Fibroblast of pulmonary artery (primary cell): ENCODE measurements at regions not wholly inside any gene's neighbourhood (a gene's known extent, or its start where the extent isn't known, plus 50 kb on each side); places are given as distances from the start of the nearest gene placed in this dataset.

Experiments
- DNase-seq: peaks from one replicate; pipeline ENCODE4 v3.0.0-alpha.2; 2010; ENCODE audit warnings: low read depth
- H3K4me3 ChIP-seq: replicated peaks from 2 replicates; pipeline ENCODE4 v1.5.1; 2011; ENCODE audit warnings: low read depth, mild to moderate bottlenecking, control low read depth, low read length, moderate library complexity
- TF ChIP-seq, protein P1 (sequence below): IDR thresholded peaks from 2 replicates; pipeline ENCODE4 v1.5.1; 2011; ENCODE audit warnings: mild to moderate bottlenecking, control low read depth, low read length, inconsistent platforms; ENCODE audit errors: missing control alignments

DNA sequence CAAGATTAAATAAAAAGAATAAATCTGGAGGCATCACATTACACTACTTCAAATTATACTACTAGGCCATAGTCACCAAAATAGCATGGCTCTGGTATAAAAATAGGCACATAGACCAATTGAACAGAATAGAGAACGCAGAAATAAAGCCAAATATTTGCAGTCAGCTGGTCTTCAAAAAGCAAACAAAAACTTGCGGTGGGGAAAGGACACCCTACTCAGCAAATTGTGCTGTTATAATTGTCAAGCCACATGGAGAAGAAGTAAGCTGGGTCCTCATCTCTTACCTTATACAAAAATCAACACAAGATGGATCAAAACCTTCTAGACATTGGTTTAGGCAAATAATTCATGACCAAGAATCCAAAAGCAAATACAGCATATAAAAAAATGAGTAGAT is 259.2 kb upstream of the SLITRK3 start:
- H3K4me3 ChIP-seq = no peak overlapping the region
- DNase-seq = no peak
- TF ChIP-seq, protein P1, sequence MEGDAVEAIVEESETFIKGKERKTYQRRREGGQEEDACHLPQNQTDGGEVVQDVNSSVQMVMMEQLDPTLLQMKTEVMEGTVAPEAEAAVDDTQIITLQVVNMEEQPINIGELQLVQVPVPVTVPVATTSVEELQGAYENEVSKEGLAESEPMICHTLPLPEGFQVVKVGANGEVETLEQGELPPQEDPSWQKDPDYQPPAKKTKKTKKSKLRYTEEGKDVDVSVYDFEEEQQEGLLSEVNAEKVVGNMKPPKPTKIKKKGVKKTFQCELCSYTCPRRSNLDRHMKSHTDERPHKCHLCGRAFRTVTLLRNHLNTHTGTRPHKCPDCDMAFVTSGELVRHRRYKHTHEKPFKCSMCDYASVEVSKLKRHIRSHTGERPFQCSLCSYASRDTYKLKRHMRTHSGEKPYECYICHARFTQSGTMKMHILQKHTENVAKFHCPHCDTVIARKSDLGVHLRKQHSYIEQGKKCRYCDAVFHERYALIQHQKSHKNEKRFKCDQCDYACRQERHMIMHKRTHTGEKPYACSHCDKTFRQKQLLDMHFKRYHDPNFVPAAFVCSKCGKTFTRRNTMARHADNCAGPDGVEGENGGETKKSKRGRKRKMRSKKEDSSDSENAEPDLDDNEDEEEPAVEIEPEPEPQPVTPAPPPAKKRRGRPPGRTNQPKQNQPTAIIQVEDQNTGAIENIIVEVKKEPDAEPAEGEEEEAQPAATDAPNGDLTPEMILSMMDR = no peak

DNA sequence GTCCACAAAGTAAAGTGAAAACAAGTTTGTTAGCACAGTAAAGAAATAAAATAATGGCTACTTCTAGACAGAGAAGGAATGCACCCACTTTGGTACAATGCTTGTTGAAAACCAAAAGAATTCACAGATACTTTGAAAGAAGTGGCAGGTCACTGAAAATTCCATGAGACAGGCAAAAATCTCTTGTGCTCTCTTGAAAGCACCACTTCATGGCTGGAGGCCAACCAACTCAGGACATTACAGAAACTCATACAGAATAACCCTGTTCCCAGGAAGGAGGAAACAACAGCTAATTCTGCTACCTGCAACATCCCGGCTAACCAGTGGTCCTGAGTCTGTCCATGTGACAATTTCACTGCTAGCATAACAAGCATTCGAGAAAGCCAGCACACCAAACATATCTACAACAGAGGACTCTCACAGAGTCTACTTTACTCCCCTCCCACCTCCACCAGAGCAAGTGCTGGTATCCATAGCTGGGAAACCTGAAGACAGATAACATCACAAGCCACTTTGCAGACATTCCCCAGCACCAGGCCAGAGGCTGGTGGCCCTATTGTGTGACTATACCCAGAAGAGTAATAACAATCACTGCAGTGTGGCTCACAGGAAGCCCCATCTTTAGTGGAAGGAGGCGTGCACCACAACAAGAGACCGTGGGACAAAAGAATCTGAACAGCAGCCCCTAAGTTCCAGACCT is 255.3 kb upstream of the SLITRK3 start:
- no peak for DNase-seq
- no peak overlapping the region for H3K4me3 ChIP-seq
- TF ChIP-seq, protein P1 = no peak

DNA sequence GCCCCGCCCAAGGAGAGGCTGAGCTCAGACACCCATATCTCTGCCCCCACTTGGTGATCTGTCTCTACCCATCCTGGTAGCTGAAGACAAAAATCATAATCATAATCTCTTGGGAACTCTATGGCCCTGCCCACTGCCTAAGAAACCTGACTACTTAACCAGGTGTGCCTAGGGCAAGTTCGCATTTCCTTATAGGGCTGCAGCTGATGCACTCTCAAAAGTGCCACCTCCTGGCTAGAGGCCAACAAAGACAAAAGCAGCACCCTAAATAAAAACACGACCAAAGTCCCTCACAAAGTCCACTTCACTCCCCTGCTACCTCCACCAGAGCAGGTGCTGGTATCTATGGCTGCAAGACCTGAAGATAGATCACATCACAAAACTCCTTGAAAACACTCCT is 250.4 kb upstream of the SLITRK3 start:
- no peak overlapping the region for H3K4me3 ChIP-seq
- TF ChIP-seq, protein P1 = no peak

DNA sequence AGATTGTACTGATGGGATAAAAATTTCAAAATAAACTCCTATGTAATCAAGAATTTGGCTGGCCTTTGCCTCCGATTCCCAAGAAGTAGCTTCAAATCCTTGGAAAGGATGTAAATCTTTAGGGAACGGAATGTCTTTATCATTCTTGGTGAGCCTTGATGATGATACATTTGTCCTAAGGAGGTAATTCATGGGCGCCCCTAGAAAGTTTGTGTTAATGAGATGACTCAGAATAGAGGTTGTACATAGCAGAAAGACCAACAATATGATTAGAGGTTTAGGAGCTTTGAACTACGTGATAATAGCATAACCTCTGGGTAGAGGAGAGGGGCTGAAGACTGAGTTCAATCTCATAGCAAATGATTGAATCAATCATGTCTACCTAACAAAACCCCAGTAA is 248.6 kb upstream of the SLITRK3 start:
- no peak for DNase-seq
- H3K4me3 ChIP-seq = no peak overlapping the region
- TF ChIP-seq, protein P1 = no peak

More for the DNA sequence above, 250.4 kb upstream of the SLITRK3 start:
- no peak for DNase-seq

DNA sequence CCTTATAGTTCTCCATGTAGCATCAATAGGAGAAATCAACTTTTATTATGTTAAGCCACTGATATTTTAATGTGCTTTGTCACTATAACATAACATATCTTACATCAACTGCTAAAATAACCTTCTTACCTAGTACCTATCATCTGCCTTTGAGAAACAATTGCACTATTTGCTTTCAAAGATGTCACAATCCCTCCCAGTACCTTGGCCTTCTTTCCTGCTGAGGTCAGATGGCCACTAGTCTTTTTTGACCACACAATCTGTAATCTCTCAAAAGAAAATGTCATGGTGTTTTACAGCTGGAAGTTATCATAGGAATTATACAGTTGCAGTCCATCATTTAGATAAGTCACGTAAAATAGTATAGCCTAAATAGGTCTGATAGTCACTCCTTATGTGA is 247.5 kb upstream of the SLITRK3 start:
- H3K4me3 ChIP-seq = no peak overlapping the region
- DNase-seq = no peak
- TF ChIP-seq, protein P1 = no peak

DNA sequence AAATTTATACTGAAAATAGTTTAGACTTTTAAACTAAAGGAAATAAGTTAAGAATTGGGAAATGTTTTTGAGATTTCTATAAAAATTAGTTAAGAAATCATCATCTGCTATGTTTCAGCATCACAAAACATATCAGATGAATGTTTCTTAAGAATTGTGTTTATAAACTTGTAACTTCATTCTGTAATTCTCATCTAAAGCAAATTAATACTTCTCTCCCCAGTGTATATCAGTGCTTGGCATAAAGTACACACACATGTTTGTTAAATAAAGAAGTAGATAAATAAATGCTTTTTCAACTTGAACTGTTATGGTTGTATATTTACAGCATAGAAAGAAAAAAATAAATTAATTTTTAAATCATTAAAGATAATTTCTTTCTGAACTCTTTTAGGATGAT is 245.9 kb upstream of the SLITRK3 start:
- DNase-seq = no peak
- H3K4me3 ChIP-seq = no peak overlapping the region
- TF ChIP-seq, protein P1 = no peak

DNA sequence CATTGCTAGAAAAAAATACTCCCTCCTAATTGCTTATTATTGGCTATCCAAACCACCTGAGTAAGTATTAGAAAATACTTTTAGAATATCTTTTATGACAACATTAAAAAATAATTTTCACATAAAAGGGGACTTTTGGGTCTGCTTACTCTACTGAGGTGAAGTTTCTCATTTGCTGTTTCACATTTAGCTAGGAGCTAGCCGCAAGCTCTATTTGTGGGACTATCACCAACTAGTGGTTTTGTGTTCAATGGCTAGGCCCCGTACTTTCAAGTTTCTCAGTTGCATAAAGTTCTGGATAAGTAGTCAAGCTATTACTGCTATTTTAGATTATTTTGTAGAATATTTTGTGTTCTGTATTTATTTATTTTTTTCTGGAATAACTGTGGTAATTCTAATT is 244.2 kb upstream of the SLITRK3 start:
- H3K4me3 ChIP-seq = no peak overlapping the region
- TF ChIP-seq, protein P1 = no peak
- DNase-seq = no peak
